ENCODE measurements at regions not wholly inside any gene's neighbourhood (a gene's known extent, or its start where the extent isn't known, plus 50 kb on each side); places are given as distances from the start of the nearest gene placed in this dataset.

DNA sequence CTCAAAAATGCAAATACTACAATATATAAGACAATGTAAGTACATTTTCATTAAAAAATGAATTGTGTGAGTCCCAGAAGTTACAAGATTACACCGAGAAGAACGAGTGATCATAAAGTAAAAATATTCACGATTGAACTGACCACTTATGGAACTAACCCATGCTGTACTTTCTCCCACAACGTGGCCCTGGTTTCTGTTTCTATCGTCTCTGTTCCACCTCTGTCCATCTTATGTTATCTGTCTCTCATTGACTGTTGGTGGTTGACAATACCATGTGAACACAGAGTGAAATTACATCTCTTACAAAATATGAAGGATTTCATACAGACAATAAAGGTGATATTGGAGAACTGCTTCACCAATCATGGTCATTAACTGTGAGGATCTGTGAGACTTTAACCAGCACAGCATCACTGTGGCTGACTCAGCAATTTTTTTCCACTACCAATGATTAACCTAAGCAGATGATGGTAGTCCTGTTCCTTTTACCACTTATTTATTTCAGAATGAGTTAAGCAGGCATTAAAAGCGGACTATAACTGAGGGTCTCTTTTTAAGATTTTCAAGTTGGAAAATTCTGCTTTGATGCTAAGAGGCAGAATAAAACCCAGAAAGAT is 165.1 kb downstream of the TGFB2 start:
- TF ChIP-seq CTCF (IDR thresholded peaks at IDR 0.05; ENCODE audit: partially characterized antibody, unreplicated experiment), result no peak
- Mint-ChIP-seq H3K36me3 (ENCODE audit: unreplicated experiment) (peaks cover 19% of the 10 kb centered on the region), H3K4me1 (ENCODE audit: low read depth, unreplicated experiment) (no peaks in the 10 kb centered on the region), H3K9me3 (ENCODE audit: unreplicated experiment) (peaks cover 2% of the 10 kb centered on the region), H3K27ac (ENCODE audit: unreplicated experiment) (no peak overlapping the region), H3K27me3 (ENCODE audit: unreplicated experiment) (peaks cover 2% of the 10 kb centered on the region), H3K4me3 (ENCODE audit: unreplicated experiment) (no peak overlapping the region)
- DNase-seq, result no peak

DNA sequence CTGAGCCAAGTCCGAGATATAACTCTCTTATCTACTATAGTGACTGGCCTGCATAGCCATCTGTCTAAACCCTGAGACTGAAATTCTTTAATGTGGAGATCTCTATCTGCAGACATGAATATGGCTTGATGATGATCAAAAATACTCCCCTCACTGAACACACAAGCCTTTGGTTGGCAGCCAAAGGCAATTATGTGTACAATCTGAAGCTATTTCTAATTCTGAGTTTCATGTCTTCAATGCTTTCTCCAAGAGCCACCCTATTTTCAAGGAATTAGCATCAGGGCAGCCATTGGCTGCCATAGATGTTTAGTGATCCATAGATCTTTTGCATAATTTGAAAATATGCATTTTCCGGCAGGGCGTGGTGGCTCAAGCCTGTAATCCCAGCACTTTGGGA is 168.2 kb downstream of the TGFB2 start:
- H3K36me3 Mint-ChIP-seq (ENCODE audit: unreplicated experiment), result no peaks in the 10 kb centered on the region
- no peak overlapping the region for H3K4me3 Mint-ChIP-seq (ENCODE audit: unreplicated experiment)
- peaks cover 2% of the 10 kb centered on the region for H3K9me3 Mint-ChIP-seq (ENCODE audit: unreplicated experiment)
- TF ChIP-seq CTCF (IDR thresholded peaks at IDR 0.05; ENCODE audit: partially characterized antibody, unreplicated experiment), result no peak
- H3K27ac Mint-ChIP-seq (ENCODE audit: unreplicated experiment), result no peak overlapping the region
- peaks cover 6% of the 10 kb centered on the region for H3K4me1 Mint-ChIP-seq (ENCODE audit: low read depth, unreplicated experiment)
- peaks cover 2% of the 10 kb centered on the region for H3K27me3 Mint-ChIP-seq (ENCODE audit: unreplicated experiment)
- no peak for DNase-seq

DNA sequence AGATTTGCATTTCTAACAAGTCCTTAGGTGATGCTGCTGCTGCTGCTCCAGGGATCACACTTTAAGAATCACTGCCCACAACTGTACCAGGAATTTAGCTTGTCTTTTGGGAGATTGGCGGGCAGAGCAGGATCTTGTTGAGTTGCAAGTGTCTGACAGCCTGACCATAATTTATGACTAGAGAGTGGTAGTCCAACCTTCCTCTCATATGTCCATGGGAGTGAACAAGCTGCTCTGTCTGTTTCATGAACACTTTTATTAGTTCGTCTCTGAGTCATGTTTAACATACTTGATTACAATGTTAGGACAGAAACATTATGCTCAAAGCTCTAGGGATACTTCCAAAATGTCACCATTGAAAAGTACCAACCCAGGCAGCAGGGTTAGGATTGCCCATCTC is 169.6 kb downstream of the TGFB2 start:
- Mint-ChIP-seq H3K36me3 (ENCODE audit: unreplicated experiment) (no peaks in the 10 kb centered on the region), H3K9me3 (ENCODE audit: unreplicated experiment) (peaks cover 2% of the 10 kb centered on the region), H3K4me1 (ENCODE audit: low read depth, unreplicated experiment) (peaks cover 13% of the 10 kb centered on the region), H3K4me3 (ENCODE audit: unreplicated experiment) (no peak overlapping the region), H3K27me3 (ENCODE audit: unreplicated experiment) (peaks cover 2% of the 10 kb centered on the region), H3K27ac (ENCODE audit: unreplicated experiment) (no peak overlapping the region)
- no peak for DNase-seq
- no peak for TF ChIP-seq CTCF (IDR thresholded peaks at IDR 0.05; ENCODE audit: partially characterized antibody, unreplicated experiment)

DNA sequence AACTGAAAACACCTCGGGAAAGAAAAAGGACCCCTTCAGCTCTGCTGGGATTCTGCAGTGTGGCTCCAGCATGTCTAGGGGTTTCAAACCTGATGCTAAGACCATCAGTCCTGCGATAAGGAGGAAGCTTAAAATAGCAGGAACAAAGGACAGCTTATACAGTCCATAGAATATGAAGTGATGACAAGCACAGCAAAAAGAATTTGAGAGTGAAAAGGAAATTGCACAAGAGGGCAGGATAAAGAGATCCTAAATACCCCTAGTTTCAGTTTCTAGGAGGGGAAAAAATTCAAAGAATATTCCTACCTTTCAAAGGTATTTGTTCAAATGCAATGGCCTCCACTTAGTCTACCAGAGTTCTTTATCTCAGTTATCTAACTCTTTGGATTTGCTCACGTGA is 171.4 kb downstream of the TGFB2 start:
- Mint-ChIP-seq H3K4me3 (ENCODE audit: unreplicated experiment) (no peak overlapping the region), H3K27ac (ENCODE audit: unreplicated experiment) (no peak overlapping the region), H3K9me3 (ENCODE audit: unreplicated experiment) (peaks cover 2% of the 10 kb centered on the region), H3K4me1 (ENCODE audit: low read depth, unreplicated experiment) (peaks cover 13% of the 10 kb centered on the region), H3K27me3 (ENCODE audit: unreplicated experiment) (peaks cover 2% of the 10 kb centered on the region), H3K36me3 (ENCODE audit: unreplicated experiment) (no peaks in the 10 kb centered on the region)
- TF ChIP-seq CTCF (IDR thresholded peaks at IDR 0.05; ENCODE audit: partially characterized antibody, unreplicated experiment), result no peak
- no peak for DNase-seq

DNA sequence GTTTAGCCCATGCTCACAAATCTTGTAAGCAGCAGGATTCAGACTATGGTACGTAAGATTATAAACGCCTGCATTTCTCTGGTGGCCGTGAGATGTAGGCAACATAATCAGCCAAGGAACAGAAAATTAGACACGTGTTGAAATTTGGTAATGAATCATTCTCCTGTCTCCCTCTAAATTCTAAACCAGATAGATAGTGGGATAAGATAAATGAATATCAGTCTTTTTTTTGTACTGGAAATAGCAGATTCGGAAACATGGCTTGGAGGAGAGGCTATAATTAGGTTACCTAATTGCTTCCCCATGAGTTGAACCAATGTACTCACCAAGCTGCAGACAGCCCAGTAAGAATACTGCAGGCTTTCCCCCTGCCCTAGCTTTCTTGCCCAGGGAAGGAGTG is 172.3 kb downstream of the TGFB2 start:
- H3K4me1 Mint-ChIP-seq (ENCODE audit: low read depth, unreplicated experiment), result peaks cover 13% of the 10 kb centered on the region
- no peak for TF ChIP-seq CTCF (IDR thresholded peaks at IDR 0.05; ENCODE audit: partially characterized antibody, unreplicated experiment)

More for the DNA sequence above, 172.3 kb downstream of the TGFB2 start:
- Mint-ChIP-seq H3K27me3 (ENCODE audit: unreplicated experiment) (peaks cover 2% of the 10 kb centered on the region), H3K9me3 (ENCODE audit: unreplicated experiment) (no peaks in the 10 kb centered on the region), H3K4me3 (ENCODE audit: unreplicated experiment) (no peak overlapping the region), H3K27ac (ENCODE audit: unreplicated experiment) (no peak overlapping the region), H3K36me3 (ENCODE audit: unreplicated experiment) (no peaks in the 10 kb centered on the region)
- no peak for DNase-seq
